ENCODE measurements at regions not wholly inside any gene's neighbourhood (a gene's known extent, or its start where the extent isn't known, plus 50 kb on each side); places are given as distances from the start of the nearest gene placed in this dataset.

- Histone ChIP-seq H3K36me3 (ENCODE audit: control insufficient read depth, insufficient read depth, low read length) (no peaks in the 10 kb centered on the region), H3K27me3 (ENCODE audit: control insufficient read depth, insufficient read depth, low read length) (no peaks in the 10 kb centered on the region), H3K9ac (ENCODE audit: low read depth, low read length) (no peak overlapping the region), H3K4me1 (ENCODE audit: control insufficient read depth, insufficient read depth, low read length) (no peaks in the 10 kb centered on the region), H3K9me3 (ENCODE audit: control insufficient read depth, insufficient read depth, low read length) (no peaks in the 10 kb centered on the region), H3K27ac (ENCODE audit: low read depth, low read length) (no peak overlapping the region), H3K4me3 (ENCODE audit: low read depth, low read length) (no peak overlapping the region)
Observed at GRCh38 chr11:23100726-23101125, 240.5 kb upstream of the CCDC179 start.

GRCh38 chr11:23103416-23103815, 243.1 kb upstream of the CCDC179 start:
- no peaks in the 10 kb centered on the region for H3K36me3 ChIP-seq (ENCODE audit: control insufficient read depth, insufficient read depth, low read length)
- no peaks in the 10 kb centered on the region for H3K27me3 ChIP-seq (ENCODE audit: control insufficient read depth, insufficient read depth, low read length)

DNA sequence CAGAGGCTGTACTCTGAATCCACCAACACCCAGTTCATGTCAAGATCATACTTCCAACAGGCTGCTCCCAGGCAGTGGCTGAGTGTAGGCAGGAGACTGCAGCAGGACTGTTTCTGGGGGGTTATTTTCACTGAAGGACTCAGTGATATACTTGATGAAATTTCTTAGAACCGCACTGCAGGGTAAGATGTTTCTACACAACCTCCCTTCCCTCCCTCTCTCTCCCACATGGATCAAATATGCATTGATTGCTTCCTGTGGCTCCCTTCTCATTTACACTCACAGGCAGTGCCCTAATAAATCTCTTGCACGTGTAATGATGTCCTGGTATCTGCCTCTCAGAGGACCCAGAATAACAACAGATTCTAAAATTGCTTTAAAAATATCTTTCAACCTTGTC, 251.3 kb upstream of the CCDC179 start:
- Histone ChIP-seq H3K4me1 (ENCODE audit: control insufficient read depth, insufficient read depth, low read length) (peaks cover 20% of the 10 kb centered on the region), H3K9me3 (ENCODE audit: control insufficient read depth, insufficient read depth, low read length) (peaks cover 6% of the 10 kb centered on the region; the same call in 1 of the 2 replicates), H3K4me3 (ENCODE audit: low read depth, low read length) (no peak overlapping the region), H3K36me3 (ENCODE audit: control insufficient read depth, insufficient read depth, low read length) (no peaks in the 10 kb centered on the region), H3K27me3 (ENCODE audit: control insufficient read depth, insufficient read depth, low read length) (no peaks in the 10 kb centered on the region), H3K9ac (ENCODE audit: low read depth, low read length) (no peak overlapping the region), H3K27ac (ENCODE audit: low read depth, low read length) (no peak overlapping the region)

More at GRCh38 chr11:23103416-23103815, 243.1 kb upstream of the CCDC179 start:
- H3K4me1 ChIP-seq (ENCODE audit: control insufficient read depth, insufficient read depth, low read length) = peaks cover 5% of the 10 kb centered on the region; the same call in 1 of the 2 replicates
- H3K9ac ChIP-seq (ENCODE audit: low read depth, low read length) = no peak overlapping the region
- H3K27ac ChIP-seq (ENCODE audit: low read depth, low read length) = no peak overlapping the region
- no peaks in the 10 kb centered on the region for H3K9me3 ChIP-seq (ENCODE audit: control insufficient read depth, insufficient read depth, low read length)
- no peak overlapping the region for H3K4me3 ChIP-seq (ENCODE audit: low read depth, low read length)

DNA sequence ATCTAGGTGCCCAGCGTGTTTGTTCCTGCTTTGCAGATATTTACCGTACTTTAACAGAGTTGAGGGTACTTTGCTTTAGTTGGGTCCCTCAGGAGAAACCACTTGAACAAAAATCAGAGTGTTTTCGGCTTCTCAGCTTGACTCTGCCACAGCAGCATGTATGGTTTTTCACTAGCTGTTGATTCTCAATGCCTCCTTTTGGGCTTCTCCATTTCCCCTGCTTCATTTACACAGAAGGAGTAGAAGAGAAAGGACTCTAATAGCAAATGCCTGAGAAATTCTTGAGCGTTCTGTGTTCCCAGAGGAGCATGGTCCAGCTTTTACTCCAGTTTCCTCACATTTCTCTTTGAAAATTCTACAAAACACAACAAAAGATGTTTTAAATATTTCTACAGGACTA, 252.1 kb upstream of the CCDC179 start:
- Histone ChIP-seq H3K9ac (ENCODE audit: low read depth, low read length) (no peak overlapping the region), H3K4me3 (ENCODE audit: low read depth, low read length) (no peak overlapping the region), H3K27me3 (ENCODE audit: control insufficient read depth, insufficient read depth, low read length) (no peaks in the 10 kb centered on the region), H3K4me1 (ENCODE audit: control insufficient read depth, insufficient read depth, low read length) (peaks cover 15% of the 10 kb centered on the region), H3K9me3 (ENCODE audit: control insufficient read depth, insufficient read depth, low read length) (peaks cover 11% of the 10 kb centered on the region; the same call in 1 of the 2 replicates), H3K36me3 (ENCODE audit: control insufficient read depth, insufficient read depth, low read length) (no peaks in the 10 kb centered on the region), H3K27ac (ENCODE audit: low read depth, low read length) (no peak overlapping the region)

- peak overlapping the region; percentile 6 for H3K27ac ChIP-seq (ENCODE audit: low read depth, low read length)
- no peak overlapping the region for H3K9ac ChIP-seq (ENCODE audit: low read depth, low read length)
- H3K27me3 ChIP-seq (ENCODE audit: control insufficient read depth, insufficient read depth, low read length) = no peaks in the 10 kb centered on the region
Observed at GRCh38 chr11:23112987-23113886, 253.0 kb upstream of the CCDC179 start.

GRCh38 chr11:23113887-23114216, 253.6 kb upstream of the CCDC179 start:
- H3K36me3 ChIP-seq (ENCODE audit: control insufficient read depth, insufficient read depth, low read length) = no peaks in the 10 kb centered on the region
- H3K27ac ChIP-seq (ENCODE audit: low read depth, low read length) = no peak overlapping the region
- H3K9ac ChIP-seq (ENCODE audit: low read depth, low read length) = no peak overlapping the region
- peaks cover 11% of the 10 kb centered on the region; the same call in 1 of the 2 replicates for H3K9me3 ChIP-seq (ENCODE audit: control insufficient read depth, insufficient read depth, low read length)
- H3K27me3 ChIP-seq (ENCODE audit: control insufficient read depth, insufficient read depth, low read length) = no peaks in the 10 kb centered on the region
- H3K4me3 ChIP-seq (ENCODE audit: low read depth, low read length) = no peak overlapping the region
- H3K4me1 ChIP-seq (ENCODE audit: control insufficient read depth, insufficient read depth, low read length) = peaks cover 15% of the 10 kb centered on the region

More at GRCh38 chr11:23112987-23113886, 253.0 kb upstream of the CCDC179 start:
- H3K36me3 ChIP-seq (ENCODE audit: control insufficient read depth, insufficient read depth, low read length) = no peaks in the 10 kb centered on the region
- H3K4me1 ChIP-seq (ENCODE audit: control insufficient read depth, insufficient read depth, low read length) = peaks cover 15% of the 10 kb centered on the region
- no peak overlapping the region for H3K4me3 ChIP-seq (ENCODE audit: low read depth, low read length)
- peaks cover 11% of the 10 kb centered on the region; the same call in 1 of the 2 replicates for H3K9me3 ChIP-seq (ENCODE audit: control insufficient read depth, insufficient read depth, low read length)

DNA sequence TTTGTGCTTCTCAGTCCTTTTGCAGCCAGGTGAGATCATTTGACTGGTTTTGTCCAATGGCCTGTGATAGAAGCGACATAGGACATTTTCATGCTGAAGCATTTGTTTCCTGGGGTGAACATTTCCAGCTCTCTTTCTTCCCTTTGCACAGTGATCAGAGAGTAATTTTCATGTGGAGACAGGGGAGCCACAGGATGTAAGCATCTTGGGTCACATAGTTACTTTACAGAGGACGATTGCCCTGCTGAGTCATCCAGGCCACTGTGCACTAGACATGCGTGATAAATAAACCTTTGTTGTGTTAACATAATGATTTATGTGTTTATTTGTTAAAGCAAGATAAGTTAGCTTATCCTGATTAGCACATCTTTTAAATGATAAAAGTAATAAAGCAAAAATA, 263.5 kb upstream of the CCDC179 start:
- Histone ChIP-seq H3K4me1 (ENCODE audit: control insufficient read depth, insufficient read depth, low read length) (peaks cover 11% of the 10 kb centered on the region), H3K9ac (ENCODE audit: low read depth, low read length) (no peak overlapping the region), H3K27ac (ENCODE audit: low read depth, low read length) (peak overlapping the region; percentile 28), H3K27me3 (ENCODE audit: control insufficient read depth, insufficient read depth, low read length) (no peaks in the 10 kb centered on the region), H3K36me3 (ENCODE audit: control insufficient read depth, insufficient read depth, low read length) (no peaks in the 10 kb centered on the region), H3K4me3 (ENCODE audit: low read depth, low read length) (no peak overlapping the region), H3K9me3 (ENCODE audit: control insufficient read depth, insufficient read depth, low read length) (peaks cover 5% of the 10 kb centered on the region; the same call in 1 of the 2 replicates)

DNA sequence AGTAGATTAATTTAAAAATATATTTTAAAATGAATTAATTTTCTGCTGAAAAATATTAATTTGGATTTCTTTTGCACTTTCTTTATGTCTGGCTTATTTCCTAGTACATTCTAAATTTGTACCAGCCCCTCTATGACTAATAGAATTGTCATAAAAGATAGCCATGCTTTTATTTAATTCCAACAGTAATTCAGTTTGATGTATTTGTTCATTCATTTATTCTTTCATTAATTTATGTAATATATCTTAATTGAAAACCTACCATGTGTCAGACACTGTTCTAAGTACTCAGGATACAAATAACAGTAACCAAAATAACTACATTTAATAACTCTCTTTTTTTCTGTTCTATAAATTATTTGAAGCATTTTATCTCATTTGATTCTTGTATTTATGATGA, 264.0 kb upstream of the CCDC179 start:
- Histone ChIP-seq H3K27ac (ENCODE audit: low read depth, low read length) (no peak overlapping the region), H3K36me3 (ENCODE audit: control insufficient read depth, insufficient read depth, low read length) (no peaks in the 10 kb centered on the region), H3K4me1 (ENCODE audit: control insufficient read depth, insufficient read depth, low read length) (peaks cover 11% of the 10 kb centered on the region), H3K27me3 (ENCODE audit: control insufficient read depth, insufficient read depth, low read length) (no peaks in the 10 kb centered on the region), H3K9me3 (ENCODE audit: control insufficient read depth, insufficient read depth, low read length) (peaks cover 5% of the 10 kb centered on the region; the same call in 1 of the 2 replicates), H3K4me3 (ENCODE audit: low read depth, low read length) (no peak overlapping the region), H3K9ac (ENCODE audit: low read depth, low read length) (no peak overlapping the region)

DNA sequence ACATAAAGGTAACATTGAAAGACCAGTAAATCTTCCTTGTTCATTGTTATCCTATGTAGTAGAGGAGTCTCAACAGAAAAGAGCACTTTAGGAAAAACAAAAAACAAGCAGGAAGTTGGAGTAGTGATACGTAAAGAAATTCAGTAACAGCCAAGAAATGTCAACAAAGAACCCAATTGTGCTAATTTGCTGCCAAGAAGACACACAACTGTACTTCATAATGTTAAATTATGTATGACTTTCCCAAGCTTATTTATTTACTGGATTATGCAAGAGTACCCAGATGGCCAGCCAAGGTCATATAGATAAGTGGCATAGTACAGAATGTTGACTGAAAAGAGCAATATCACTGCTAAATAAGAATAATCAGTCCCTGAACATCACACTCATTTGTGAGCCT, 264.7 kb upstream of the CCDC179 start:
- Histone ChIP-seq H3K27ac (ENCODE audit: low read depth, low read length) (no peak overlapping the region), H3K36me3 (ENCODE audit: control insufficient read depth, insufficient read depth, low read length) (no peaks in the 10 kb centered on the region), H3K27me3 (ENCODE audit: control insufficient read depth, insufficient read depth, low read length) (no peaks in the 10 kb centered on the region), H3K4me1 (ENCODE audit: control insufficient read depth, insufficient read depth, low read length) (peaks cover 11% of the 10 kb centered on the region), H3K4me3 (ENCODE audit: low read depth, low read length) (no peak overlapping the region), H3K9ac (ENCODE audit: low read depth, low read length) (no peak overlapping the region), H3K9me3 (ENCODE audit: control insufficient read depth, insufficient read depth, low read length) (peaks cover 5% of the 10 kb centered on the region; the same call in 1 of the 2 replicates)

DNA sequence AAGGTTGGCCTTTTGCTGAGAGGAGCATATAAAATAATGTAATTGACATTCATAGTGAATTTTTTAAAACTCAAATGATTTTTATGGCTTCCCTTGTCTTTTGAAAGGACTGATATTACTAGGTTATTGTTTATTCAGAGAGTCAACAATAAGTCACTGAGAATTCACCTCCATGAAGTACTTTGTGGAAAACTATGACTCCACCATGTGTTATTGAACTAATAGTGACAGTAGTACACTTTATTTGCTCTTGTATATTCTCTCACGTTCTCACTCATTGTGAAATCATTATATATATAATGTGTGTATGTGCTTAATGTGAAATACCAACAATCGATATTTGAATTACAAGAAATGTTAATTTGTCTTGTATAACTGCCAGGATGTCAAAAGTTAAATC, 267.4 kb upstream of the CCDC179 start:
- no peaks in the 10 kb centered on the region for H3K36me3 ChIP-seq (ENCODE audit: control insufficient read depth, insufficient read depth, low read length)
- no peaks in the 10 kb centered on the region for H3K27me3 ChIP-seq (ENCODE audit: control insufficient read depth, insufficient read depth, low read length)
- H3K9ac ChIP-seq (ENCODE audit: low read depth, low read length) = no peak overlapping the region

GRCh38 chr11:23134627-23135026, 274.4 kb upstream of the CCDC179 start:
- no peaks in the 10 kb centered on the region for H3K27me3 ChIP-seq (ENCODE audit: control insufficient read depth, insufficient read depth, low read length)
- no peak overlapping the region for H3K4me3 ChIP-seq (ENCODE audit: low read depth, low read length)
- no peaks in the 10 kb centered on the region for H3K9me3 ChIP-seq (ENCODE audit: control insufficient read depth, insufficient read depth, low read length)
- H3K36me3 ChIP-seq (ENCODE audit: control insufficient read depth, insufficient read depth, low read length) = no peaks in the 10 kb centered on the region
- H3K27ac ChIP-seq (ENCODE audit: low read depth, low read length) = no peak overlapping the region
- no peak overlapping the region for H3K9ac ChIP-seq (ENCODE audit: low read depth, low read length)
- H3K4me1 ChIP-seq (ENCODE audit: control insufficient read depth, insufficient read depth, low read length) = peaks cover 8% of the 10 kb centered on the region; the same call in 1 of the 2 replicates

More for the DNA sequence above, 267.4 kb upstream of the CCDC179 start:
- peaks cover 11% of the 10 kb centered on the region for H3K4me1 ChIP-seq (ENCODE audit: control insufficient read depth, insufficient read depth, low read length)
- no peaks in the 10 kb centered on the region for H3K9me3 ChIP-seq (ENCODE audit: control insufficient read depth, insufficient read depth, low read length)
- no peak overlapping the region for H3K27ac ChIP-seq (ENCODE audit: low read depth, low read length)
- no peak overlapping the region for H3K4me3 ChIP-seq (ENCODE audit: low read depth, low read length)

All from HUES48 (cell line).